H9 (cell line): ENCODE measurements at regions not wholly inside any gene's neighbourhood (a gene's known extent, or its start where the extent isn't known, plus 50 kb on each side); places are given as distances from the start of the nearest gene placed in this dataset.

Experiments
- DNase-seq: peaks from one replicate; pipeline ENCODE4 v3.0.0-alpha.2; 2017
- H2AFZ ChIP-seq: one replicate; pipeline ENCODE4 v1.6.1; 2013; ENCODE audit warnings: mild to moderate bottlenecking, low read length, control low read depth, moderate library complexity
- H2AK5ac ChIP-seq: 2 replicates; pipeline ENCODE4 v1.6.1; 2013; ENCODE audit warnings: low read length, control low read depth, mixed read lengths; ENCODE audit not compliant: insufficient read length
- H2BK120ac ChIP-seq: one replicate; pipeline ENCODE4 v1.6.1; 2013; ENCODE audit warnings: low read depth, mild to moderate bottlenecking, low read length, control low read depth, inconsistent platforms; ENCODE audit not compliant: poor library complexity, severe bottlenecking
- H2BK12ac ChIP-seq: 2 replicates; pipeline ENCODE4 v1.6.1; 2013; ENCODE audit warnings: low read length, control low read depth, mixed read lengths, low read depth; ENCODE audit not compliant: insufficient read length
- H2BK15ac ChIP-seq: 2 replicates; pipeline ENCODE4 v1.6.1; 2013; ENCODE audit warnings: low read depth, low read length, control low read depth
- H2BK20ac ChIP-seq: one replicate; pipeline ENCODE4 v1.6.1; 2013; ENCODE audit warnings: low read depth, mild to moderate bottlenecking, low read length, control low read depth, inconsistent platforms; ENCODE audit not compliant: poor library complexity, severe bottlenecking
- H2BK5ac ChIP-seq: 2 replicates; pipeline ENCODE4 v1.6.1; 2013; ENCODE audit warnings: low read length, control low read depth, mixed read lengths; ENCODE audit not compliant: insufficient read length
- H3K14ac ChIP-seq: 2 replicates; pipeline ENCODE4 v1.6.1; 2013; ENCODE audit warnings: low read length, control low read depth; ENCODE audit not compliant: insufficient read depth
- H3K18ac ChIP-seq: 2 replicates; pipeline ENCODE4 v1.6.1; 2013; ENCODE audit warnings: low read depth, mild to moderate bottlenecking, mixed read lengths, low read length, control low read depth; ENCODE audit not compliant: insufficient read length
- H3K23ac ChIP-seq: 2 replicates; pipeline ENCODE4 v1.6.1; 2013; ENCODE audit warnings: low read length, control low read depth, mixed read lengths, low read depth; ENCODE audit not compliant: insufficient read length
- H3K23me2 ChIP-seq: 2 replicates; pipeline ENCODE4 v1.6.1; 2013; ENCODE audit warnings: low read depth, mild to moderate bottlenecking, mixed read lengths, low read length, control low read depth; ENCODE audit not compliant: insufficient read length, poor library complexity, severe bottlenecking
- H3K27ac ChIP-seq: 2 replicates; pipeline ENCODE4 v1.5.1; 2013; ENCODE audit warnings: low read length, control low read depth, mixed read lengths, low read depth; ENCODE audit not compliant: insufficient read length
- H3K27me3 ChIP-seq: 2 replicates; pipeline ENCODE4 v1.6.1; 2013; ENCODE audit warnings: low read length, control low read depth, inconsistent platforms; ENCODE audit not compliant: insufficient read depth
- H3K4ac ChIP-seq: 2 replicates; pipeline ENCODE4 v1.6.1; 2013; ENCODE audit warnings: low read depth, mild to moderate bottlenecking, control low read depth, inconsistent platforms, low read length, moderate library complexity
- H3K4me1 ChIP-seq: 2 replicates; pipeline ENCODE4 v1.6.1; 2013; ENCODE audit warnings: low read length, control low read depth, inconsistent platforms; ENCODE audit not compliant: insufficient read depth
- H3K4me2 ChIP-seq: 2 replicates; pipeline ENCODE4 v1.6.1; 2013; ENCODE audit warnings: low read length, control low read depth, mixed read lengths; ENCODE audit not compliant: insufficient read length, insufficient read depth
- H3K56ac ChIP-seq: 2 replicates; pipeline ENCODE4 v1.6.1; 2013; ENCODE audit warnings: low read depth, mild to moderate bottlenecking, mixed read lengths, low read length, control low read depth; ENCODE audit not compliant: insufficient read length
- H3K79me1 ChIP-seq: 2 replicates; pipeline ENCODE4 v1.6.1; 2013; ENCODE audit warnings: low read depth, mild to moderate bottlenecking, moderate library complexity, low read length, control low read depth, inconsistent platforms; ENCODE audit not compliant: insufficient read depth, poor library complexity, severe bottlenecking
- H3K79me2 ChIP-seq: 2 replicates; pipeline ENCODE4 v1.6.1; 2013; ENCODE audit warnings: low read length, control low read depth, inconsistent platforms; ENCODE audit not compliant: insufficient read depth
- H3K9ac ChIP-seq: 2 replicates; pipeline ENCODE4 v1.6.1; 2013; ENCODE audit warnings: low read length, control low read depth, mixed read lengths; ENCODE audit not compliant: insufficient read length; ENCODE audit errors: extremely low read depth
- H3K9me3 ChIP-seq: one replicate; pipeline ENCODE4 v1.6.1; 2013; ENCODE audit warnings: low read depth, low read length, inconsistent platforms; ENCODE audit not compliant: control insufficient read depth
- H3T11ph ChIP-seq: one replicate; pipeline ENCODE4 v1.6.1; 2013; ENCODE audit warnings: mild to moderate bottlenecking, low read length, control low read depth, inconsistent platforms
- H4K20me1 ChIP-seq: one replicate; pipeline ENCODE4 v1.6.1; 2013; ENCODE audit not compliant: control insufficient read depth, insufficient read length, insufficient read depth
- H4K5ac ChIP-seq: 2 replicates; pipeline ENCODE4 v1.6.1; 2013; ENCODE audit warnings: low read depth, mild to moderate bottlenecking, mixed read lengths, low read length, control low read depth; ENCODE audit not compliant: insufficient read length
- H4K8ac ChIP-seq: replicated peaks from 2 replicates; pipeline ENCODE4 v1.6.1; 2013; ENCODE audit warnings: low read length, control low read depth, mixed read lengths, low read depth; ENCODE audit not compliant: insufficient read length
- H4K91ac ChIP-seq: 2 replicates; pipeline ENCODE4 v1.6.1; 2013; ENCODE audit warnings: low read depth, mild to moderate bottlenecking, moderate library complexity, mixed read lengths, low read length, control low read depth; ENCODE audit not compliant: insufficient read length
- H3K27ac Mint-ChIP-seq, 3 experiments: 2 replicates in 2 of 3; 3 replicates in 1 of 3; pipeline ENCODE4 v1.8.0; 2020 to 2021; ENCODE audit warnings: mixed read lengths in 3 of 3, mild to moderate bottlenecking in 1 of 3, moderate library complexity in 1 of 3
- H3K27me3 Mint-ChIP-seq: 2 replicates; pipeline ENCODE4 v1.8.0; 2021; ENCODE audit warnings: low read depth, mild to moderate bottlenecking, moderate library complexity, mixed read lengths
- H3K36me3 Mint-ChIP-seq, 3 experiments: 2 replicates in 2 of 3; 3 replicates in 1 of 3; pipeline ENCODE4 v1.8.0; 2020 to 2021; ENCODE audit warnings: low read depth in 3 of 3, mixed read lengths in 3 of 3; ENCODE audit not compliant: insufficient read depth in 1 of 3
- H3K4me1 Mint-ChIP-seq, 2 experiments: 2 replicates each; pipeline ENCODE4 v1.8.0; 2020; ENCODE audit warnings: mixed read lengths in 2 of 2
- H3K4me3 Mint-ChIP-seq, 2 experiments: 2 replicates in 1 of 2; 3 replicates in 1 of 2; pipeline ENCODE4 v1.8.0; 2020 to 2021; ENCODE audit warnings: mild to moderate bottlenecking in 2 of 2, mixed read lengths in 2 of 2, moderate library complexity in 1 of 2
- H3K9me3 Mint-ChIP-seq, 2 experiments: 2 replicates in 1 of 2; 3 replicates in 1 of 2; pipeline ENCODE4 v1.8.0; 2020; ENCODE audit warnings: mild to moderate bottlenecking in 2 of 2, mixed read lengths in 2 of 2, moderate library complexity in 1 of 2
- CTCF ChIP-seq: fragments of 200-600 bp; sonication (generic); conservative IDR thresholded peaks from 3 replicates; pipeline ENCODE4 v1.8.0; 2021; ENCODE audit warnings: antibody characterized with exemption, mild to moderate bottlenecking
- WGBS: extraction: QIAGEN DNeasy Blood & Tissue Kit; methylation state at CpG from one replicate; pipeline ENCODE4 v1.1.7; 2013; ENCODE audit warnings: missing lambda C conversion rate, low lambda C conversion rate, mixed read lengths; ENCODE audit not compliant: insufficient read length; ENCODE audit errors: extremely low coverage; 5-methylcytosine and 5-hydroxymethylcytosine counted together

DNA sequence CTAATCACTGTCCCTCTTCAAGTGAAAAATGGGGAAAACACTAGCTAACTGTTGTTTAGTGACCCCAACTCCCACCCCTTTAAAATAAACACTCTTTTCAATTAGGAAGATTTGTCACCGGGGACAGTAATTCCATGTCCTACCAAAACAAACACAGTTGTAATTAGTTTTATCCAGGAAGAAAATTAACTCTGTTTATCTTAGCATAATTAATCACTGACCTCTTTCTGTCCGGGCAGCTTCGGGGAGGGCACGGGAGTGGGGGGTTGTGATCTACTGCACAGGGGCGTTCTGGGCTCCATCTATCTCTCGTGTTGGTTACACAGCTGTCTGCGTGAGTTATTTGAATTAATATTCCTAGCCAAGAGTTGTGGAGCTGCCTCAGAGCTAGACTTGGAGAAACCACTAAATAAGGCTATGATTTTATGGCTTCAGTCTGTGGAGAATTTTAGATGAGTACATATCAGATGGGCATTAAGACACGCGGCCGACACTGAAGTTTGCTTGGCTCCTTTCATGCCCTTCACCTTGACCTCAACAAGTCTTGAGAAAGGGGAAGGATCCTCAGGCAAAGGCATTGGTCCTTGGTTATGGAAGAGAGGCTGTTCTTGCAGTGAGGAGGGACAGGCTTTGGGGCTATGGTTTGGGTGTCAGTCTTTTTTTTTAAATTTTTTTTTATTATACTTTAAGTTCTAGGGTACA lies 102.0 kb upstream of the TRABD2B start:
- no peaks in the 10 kb centered on the region for H3K79me2 ChIP-seq
- no peak overlapping the region for H2BK20ac ChIP-seq
- H3K18ac ChIP-seq, result no peak overlapping the region
- Mint-ChIP-seq H3K9me3 (peaks cover 5 to 7% of the 10 kb centered on the region in 2 experiments; a peak in 4 of 5 replicates), H3K4me3 (no peak overlapping the region), H3K27me3 (peaks cover 37% of the 10 kb centered on the region), H3K36me3 (no peaks in the 10 kb centered on the region; a peak in 1 of 7 replicates), H3K27ac (no peak overlapping the region), H3K4me1 (peaks cover under 1% of the 10 kb centered on the region in 2 experiments; a peak in 1 of 4 replicates)
- WGBS, result no CpG with 5 or more reads among the region's 10 CpGs
- no peak overlapping the region for H2BK120ac ChIP-seq
- TF ChIP-seq CTCF, result no peak
- H4K91ac ChIP-seq, result no peak overlapping the region
- H2BK5ac ChIP-seq, result no peak overlapping the region
- no peak overlapping the region for H2AFZ ChIP-seq
- no peak overlapping the region for H3K23ac ChIP-seq
- H3K79me1 ChIP-seq, result no peaks in the 10 kb centered on the region
- H3K27ac ChIP-seq, result no peak overlapping the region
- H3K14ac ChIP-seq, result no peak overlapping the region
- no peak overlapping the region for H3K56ac ChIP-seq
- H3K9me3 ChIP-seq, result no peaks in the 10 kb centered on the region
- no peak overlapping the region for H3T11ph ChIP-seq
- H3K27me3 ChIP-seq, result no peaks in the 10 kb centered on the region; the same call in 1 of the 2 replicates
- no peak for DNase-seq
- no peak overlapping the region for H3K4me2 ChIP-seq
- H2BK15ac ChIP-seq, result no peak overlapping the region
- no peak overlapping the region for H4K8ac ChIP-seq
- no peaks in the 10 kb centered on the region for H3K23me2 ChIP-seq
- H3K4me1 ChIP-seq, result no peaks in the 10 kb centered on the region
- no peak overlapping the region for H2AK5ac ChIP-seq
- H3K4ac ChIP-seq, result no peak overlapping the region
- no peak overlapping the region for H2BK12ac ChIP-seq
- no peak overlapping the region for H4K5ac ChIP-seq
- no peaks in the 10 kb centered on the region for H4K20me1 ChIP-seq
- H3K9ac ChIP-seq, result no peak overlapping the region
